SU-DHL-6 (cell line): ENCODE measurements at regions not wholly inside any gene's neighbourhood (a gene's known extent, or its start where the extent isn't known, plus 50 kb on each side); places are given as distances from the start of the nearest gene placed in this dataset.

ENCODE experiments used
- EZH2phosphoT487 ChIP-seq: fragments of 200-600 bp; sonication (generic), shearing (Covaris generic); conservative IDR thresholded peaks from 2 replicates; pipeline ENCODE4 v1.6.1; 2018; ENCODE audit warnings: mild to moderate bottlenecking, antibody characterized with exemption, low read length, moderate library complexity, mixed read lengths
- TF ChIP-seq, protein P1 (sequence below): fragments of 200-600 bp; sonication (generic); IDR thresholded peaks from one replicate; pipeline ENCODE4 v1.5.1; 2017; ENCODE audit warnings: antibody characterized with exemption, mild to moderate bottlenecking, low read length, moderate library complexity; ENCODE audit not compliant: insufficient read depth, poor library complexity, severe bottlenecking

GRCh38 chr13:34376483-34376882 lies 558.5 kb downstream of the RFC3 start:
- TF ChIP-seq, protein P1, sequence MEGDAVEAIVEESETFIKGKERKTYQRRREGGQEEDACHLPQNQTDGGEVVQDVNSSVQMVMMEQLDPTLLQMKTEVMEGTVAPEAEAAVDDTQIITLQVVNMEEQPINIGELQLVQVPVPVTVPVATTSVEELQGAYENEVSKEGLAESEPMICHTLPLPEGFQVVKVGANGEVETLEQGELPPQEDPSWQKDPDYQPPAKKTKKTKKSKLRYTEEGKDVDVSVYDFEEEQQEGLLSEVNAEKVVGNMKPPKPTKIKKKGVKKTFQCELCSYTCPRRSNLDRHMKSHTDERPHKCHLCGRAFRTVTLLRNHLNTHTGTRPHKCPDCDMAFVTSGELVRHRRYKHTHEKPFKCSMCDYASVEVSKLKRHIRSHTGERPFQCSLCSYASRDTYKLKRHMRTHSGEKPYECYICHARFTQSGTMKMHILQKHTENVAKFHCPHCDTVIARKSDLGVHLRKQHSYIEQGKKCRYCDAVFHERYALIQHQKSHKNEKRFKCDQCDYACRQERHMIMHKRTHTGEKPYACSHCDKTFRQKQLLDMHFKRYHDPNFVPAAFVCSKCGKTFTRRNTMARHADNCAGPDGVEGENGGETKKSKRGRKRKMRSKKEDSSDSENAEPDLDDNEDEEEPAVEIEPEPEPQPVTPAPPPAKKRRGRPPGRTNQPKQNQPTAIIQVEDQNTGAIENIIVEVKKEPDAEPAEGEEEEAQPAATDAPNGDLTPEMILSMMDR, result no peak
- no peak for TF ChIP-seq EZH2phosphoT487
